Neural cell (in vitro differentiated cells): ENCODE measurements at regions not wholly inside any gene's neighbourhood (a gene's known extent, or its start where the extent isn't known, plus 50 kb on each side); places are given as distances from the start of the nearest gene placed in this dataset.

Experiments used
- H2AFZ ChIP-seq: fragments of 200-600, 300-800 bp; sonication (generic), shearing (Covaris generic); 2 replicates; pipeline ENCODE4 v1.6.0; 2014; ENCODE audit warnings: low read depth, mild to moderate bottlenecking, antibody characterized with exemption, low read length, moderate library complexity
- H3F3A ChIP-seq: fragments of 200-600 bp; shearing (Covaris generic); 2 replicates; pipeline ENCODE4 v1.6.1; 2016; ENCODE audit warnings: mild to moderate bottlenecking, moderate library complexity, mixed read lengths, antibody characterized with exemption, low read length; ENCODE audit not compliant: insufficient read depth, poor library complexity, severe bottlenecking
- H3K27ac ChIP-seq: fragments of 200-600, 300-800 bp; sonication (generic), shearing (Covaris generic); 2 replicates; pipeline ENCODE4 v1.5.1; 2014; ENCODE audit warnings: mild to moderate bottlenecking, low read length, moderate library complexity
- H3K27me3 ChIP-seq: fragments of 300-800, 200-600 bp; sonication (generic), shearing (Covaris generic); 2 replicates; pipeline ENCODE4 v1.6.0; 2014; ENCODE audit warnings: mild to moderate bottlenecking, low read depth, low read length, moderate library complexity; ENCODE audit not compliant: insufficient read depth
- H3K36me3 ChIP-seq: fragments of 300-800, 200-600 bp; sonication (generic), shearing (Covaris generic); 2 replicates; pipeline ENCODE4 v1.5.1; 2014; ENCODE audit warnings: mild to moderate bottlenecking, antibody characterized with exemption, low read length, moderate library complexity; ENCODE audit not compliant: insufficient read depth
- H3K4me2 ChIP-seq: fragments of 300-800, 200-600 bp; sonication (generic), shearing (Covaris generic); 2 replicates; pipeline ENCODE4 v1.6.0; 2014; ENCODE audit warnings: mild to moderate bottlenecking, low read length
- H3K4me3 ChIP-seq: fragments of 300-800, 200-600 bp; sonication (generic), shearing (Covaris generic); 2 replicates; pipeline ENCODE4 v1.5.1; 2014; ENCODE audit warnings: mild to moderate bottlenecking, low read length, moderate library complexity
- H3K79me2 ChIP-seq: fragments of 200-600 bp; shearing (Covaris generic); replicated peaks from 2 replicates; pipeline ENCODE4 v1.6.0; 2014; ENCODE audit warnings: mild to moderate bottlenecking, low read length, moderate library complexity; ENCODE audit not compliant: insufficient read depth
- H3K9ac ChIP-seq: fragments of 300-800, 200-600 bp; sonication (generic), shearing (Covaris generic); 2 replicates; pipeline ENCODE4 v1.6.1; 2016; ENCODE audit warnings: mild to moderate bottlenecking, low read length, mixed read lengths
- H3K9me2 ChIP-seq: fragments of 200-600 bp; shearing (Covaris generic); 2 replicates; pipeline ENCODE4 v1.6.1; 2016; ENCODE audit warnings: mild to moderate bottlenecking, low read length, mixed read lengths; ENCODE audit not compliant: insufficient read depth
- H3K9me3 ChIP-seq: fragments of 200-600, 300-800 bp; sonication (generic), shearing (Covaris generic); 2 replicates; pipeline ENCODE4 v1.6.1; 2016; ENCODE audit warnings: mild to moderate bottlenecking, mixed run types, low read length, moderate library complexity, mixed read lengths
- H4K20me1 ChIP-seq: fragments of 200-600 bp; shearing (Covaris generic); 2 replicates; pipeline ENCODE4 v1.6.1; 2016; ENCODE audit warnings: mild to moderate bottlenecking, mixed run types; ENCODE audit not compliant: insufficient read depth
- EP300 ChIP-seq: fragments of 450-650 bp; conservative IDR thresholded peaks from 2 replicates; pipeline ENCODE4 v1.6.1; 2014; ENCODE audit warnings: antibody characterized with exemption, mild to moderate bottlenecking, moderate library complexity; ENCODE audit not compliant: poor library complexity, severe bottlenecking
- EZH2 ChIP-seq: fragments of 200-600, 300-800 bp; shearing (Covaris generic), sonication (generic); IDR thresholded peaks from 2 replicates; pipeline ENCODE4 v1.6.1; 2014; ENCODE audit warnings: antibody characterized with exemption, low read length, borderline replicate concordance, mild to moderate bottlenecking; ENCODE audit not compliant: insufficient read depth, poor library complexity, severe bottlenecking
- MXI1 ChIP-seq: fragments of 450-650 bp; conservative IDR thresholded peaks from 2 replicates; pipeline ENCODE4 v1.6.1; 2014; ENCODE audit warnings: antibody characterized with exemption, mild to moderate bottlenecking; ENCODE audit not compliant: poor library complexity, severe bottlenecking
- POLR2AphosphoS5 ChIP-seq: IDR thresholded peaks from 2 replicates; pipeline ENCODE4 v1.6.1; 2012
- RAD21 ChIP-seq: fragments of 450-650 bp; conservative IDR thresholded peaks from 2 replicates; pipeline ENCODE4 v1.6.1; 2014; ENCODE audit warnings: antibody characterized with exemption, mild to moderate bottlenecking, moderate library complexity
- SMC3 ChIP-seq: fragments of 450-650 bp; conservative IDR thresholded peaks from 2 replicates; pipeline ENCODE4 v1.6.1; 2014; ENCODE audit warnings: antibody characterized with exemption, mild to moderate bottlenecking, moderate library complexity; ENCODE audit not compliant: poor library complexity
- TAF1 ChIP-seq: IDR thresholded peaks from 2 replicates; pipeline ENCODE4 v1.6.1; 2012; ENCODE audit warnings: low read depth
- TF ChIP-seq, protein P1 (sequence below): IDR thresholded peaks from 2 replicates; pipeline ENCODE4 v1.6.1; 2012; ENCODE audit warnings: borderline replicate concordance

DNA sequence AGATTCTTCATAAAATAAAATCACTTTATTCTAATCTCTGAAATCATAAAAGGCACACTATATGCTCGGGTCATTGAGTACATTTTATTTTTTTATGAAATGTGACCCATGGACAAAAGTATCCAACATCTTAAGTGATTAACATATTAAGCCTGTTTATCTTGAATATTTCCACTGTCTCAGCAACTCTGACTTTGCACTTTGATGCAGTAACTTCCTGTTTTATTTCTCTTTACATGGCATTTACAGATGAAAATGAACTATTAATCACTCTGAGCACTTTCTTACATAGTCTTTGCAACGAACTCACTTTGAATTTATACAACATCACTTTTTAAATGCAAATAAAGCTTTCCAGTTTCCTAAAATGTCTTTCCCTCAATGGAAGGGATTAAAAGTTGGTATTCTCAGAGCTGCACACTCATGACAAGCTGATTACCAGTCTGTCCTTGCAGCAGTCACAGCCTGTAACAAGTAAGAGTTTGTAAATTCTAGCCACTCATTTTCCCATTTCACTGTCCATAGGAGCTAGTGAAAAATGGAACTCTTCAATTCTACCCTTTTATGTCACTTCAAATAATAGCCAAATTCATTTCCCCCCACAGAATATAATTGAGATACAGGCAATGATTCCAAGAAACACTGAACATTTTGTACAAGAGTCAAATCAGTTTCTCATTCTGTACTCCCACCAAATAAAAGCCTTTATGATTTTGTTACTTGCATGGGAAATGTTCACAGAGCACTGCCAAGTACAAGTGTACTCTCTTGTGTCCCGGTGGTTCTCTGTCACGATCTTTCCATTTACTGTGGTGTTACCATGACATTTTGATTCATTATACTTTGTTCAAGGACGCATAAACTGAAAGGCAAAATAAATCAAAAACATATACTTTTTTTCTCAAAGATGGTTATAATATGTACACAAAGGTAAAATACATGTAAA, 1968.9 kb downstream of the PCDH9 start:
- Histone ChIP-seq H3K27me3 (no peaks in the 10 kb centered on the region), H3F3A (no peaks in the 10 kb centered on the region), H2AFZ (no peak overlapping the region), H4K20me1 (no peaks in the 10 kb centered on the region), H3K27ac (no peak overlapping the region), H3K9me3 (no peaks in the 10 kb centered on the region), H3K4me3 (no peak overlapping the region), H3K9me2 (no peaks in the 10 kb centered on the region), H3K36me3 (no peaks in the 10 kb centered on the region), H3K79me2 (no peaks in the 10 kb centered on the region), H3K9ac (no peak overlapping the region), H3K4me2 (no peak overlapping the region)
- TF ChIP-seq, protein P1, sequence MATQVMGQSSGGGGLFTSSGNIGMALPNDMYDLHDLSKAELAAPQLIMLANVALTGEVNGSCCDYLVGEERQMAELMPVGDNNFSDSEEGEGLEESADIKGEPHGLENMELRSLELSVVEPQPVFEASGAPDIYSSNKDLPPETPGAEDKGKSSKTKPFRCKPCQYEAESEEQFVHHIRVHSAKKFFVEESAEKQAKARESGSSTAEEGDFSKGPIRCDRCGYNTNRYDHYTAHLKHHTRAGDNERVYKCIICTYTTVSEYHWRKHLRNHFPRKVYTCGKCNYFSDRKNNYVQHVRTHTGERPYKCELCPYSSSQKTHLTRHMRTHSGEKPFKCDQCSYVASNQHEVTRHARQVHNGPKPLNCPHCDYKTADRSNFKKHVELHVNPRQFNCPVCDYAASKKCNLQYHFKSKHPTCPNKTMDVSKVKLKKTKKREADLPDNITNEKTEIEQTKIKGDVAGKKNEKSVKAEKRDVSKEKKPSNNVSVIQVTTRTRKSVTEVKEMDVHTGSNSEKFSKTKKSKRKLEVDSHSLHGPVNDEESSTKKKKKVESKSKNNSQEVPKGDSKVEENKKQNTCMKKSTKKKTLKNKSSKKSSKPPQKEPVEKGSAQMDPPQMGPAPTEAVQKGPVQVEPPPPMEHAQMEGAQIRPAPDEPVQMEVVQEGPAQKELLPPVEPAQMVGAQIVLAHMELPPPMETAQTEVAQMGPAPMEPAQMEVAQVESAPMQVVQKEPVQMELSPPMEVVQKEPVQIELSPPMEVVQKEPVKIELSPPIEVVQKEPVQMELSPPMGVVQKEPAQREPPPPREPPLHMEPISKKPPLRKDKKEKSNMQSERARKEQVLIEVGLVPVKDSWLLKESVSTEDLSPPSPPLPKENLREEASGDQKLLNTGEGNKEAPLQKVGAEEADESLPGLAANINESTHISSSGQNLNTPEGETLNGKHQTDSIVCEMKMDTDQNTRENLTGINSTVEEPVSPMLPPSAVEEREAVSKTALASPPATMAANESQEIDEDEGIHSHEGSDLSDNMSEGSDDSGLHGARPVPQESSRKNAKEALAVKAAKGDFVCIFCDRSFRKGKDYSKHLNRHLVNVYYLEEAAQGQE: no peak
- TF ChIP-seq EP300: no peak
- TF ChIP-seq TAF1: no peak
- no peak for TF ChIP-seq POLR2AphosphoS5
- no peak for TF ChIP-seq RAD21
- TF ChIP-seq SMC3: no peak
- no peak for TF ChIP-seq EZH2

DNA sequence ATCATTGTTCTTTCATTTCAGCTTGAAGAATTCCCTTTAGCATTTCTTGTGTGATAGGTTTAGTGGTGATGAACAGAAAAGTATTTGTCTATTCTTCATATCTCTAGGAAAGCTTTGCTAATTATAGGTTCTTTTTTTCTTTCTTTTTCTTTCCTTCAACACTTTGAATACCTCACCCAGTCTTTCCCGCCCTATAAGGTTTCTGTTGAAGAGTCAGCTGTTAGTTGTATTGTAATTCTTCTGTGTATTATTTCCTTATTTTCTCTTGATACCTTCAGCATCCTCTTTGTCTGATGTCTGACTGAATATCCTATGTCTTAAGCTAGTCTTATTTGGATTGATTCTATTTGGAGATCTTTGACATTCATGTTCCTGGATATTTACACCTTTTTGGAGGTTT, 1989.4 kb downstream of the PCDH9 start:
- no peaks in the 10 kb centered on the region for H3K36me3 ChIP-seq
- no peak overlapping the region for H2AFZ ChIP-seq
- no peak for TF ChIP-seq SMC3
- TF ChIP-seq RAD21: no peak
- TF ChIP-seq EP300: no peak
- H3K4me3 ChIP-seq: no peak overlapping the region
- no peaks in the 10 kb centered on the region for H3K9me2 ChIP-seq
- H3K27me3 ChIP-seq: no peaks in the 10 kb centered on the region
- H3K9me3 ChIP-seq: no peaks in the 10 kb centered on the region
- H3K79me2 ChIP-seq: no peaks in the 10 kb centered on the region
- no peaks in the 10 kb centered on the region for H4K20me1 ChIP-seq
- no peak overlapping the region for H3K4me2 ChIP-seq
- H3K9ac ChIP-seq: no peak overlapping the region
- no peaks in the 10 kb centered on the region for H3F3A ChIP-seq
- H3K27ac ChIP-seq: no peak overlapping the region

DNA sequence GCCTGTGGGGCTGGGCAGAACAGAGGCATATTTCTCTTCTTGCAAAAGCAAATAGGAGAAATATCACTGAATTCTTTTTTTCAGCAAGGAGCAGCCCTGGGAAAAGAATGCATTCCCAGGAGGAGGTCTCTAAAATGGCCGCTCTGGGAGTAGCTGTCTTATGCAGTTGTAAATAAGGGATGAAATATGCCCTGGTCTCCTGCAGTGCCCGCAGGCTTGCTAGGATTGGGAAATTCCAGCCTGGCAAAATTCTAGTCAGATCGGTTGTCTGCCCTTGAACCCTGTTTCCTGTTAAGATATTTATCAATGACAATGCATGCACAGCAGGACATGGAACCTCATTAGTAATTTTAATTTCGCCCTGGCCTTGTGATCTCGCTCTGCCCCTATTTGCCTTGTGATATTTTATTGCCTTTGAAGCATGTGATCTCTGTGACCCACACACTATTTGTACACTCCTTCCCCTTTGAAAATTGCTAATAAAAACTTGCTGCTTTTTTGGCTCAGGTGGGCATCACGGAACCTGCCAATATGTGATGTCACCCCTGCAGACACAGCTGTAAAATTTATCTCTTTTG, 1993.2 kb downstream of the PCDH9 start:
- Histone ChIP-seq H2AFZ (no peak overlapping the region), H3K9me3 (no peaks in the 10 kb centered on the region), H3K9me2 (no peaks in the 10 kb centered on the region), H3K79me2 (no peaks in the 10 kb centered on the region), H3K27ac (no peak overlapping the region), H3K36me3 (no peaks in the 10 kb centered on the region), H3K4me2 (no peak overlapping the region), H4K20me1 (no peaks in the 10 kb centered on the region), H3K4me3 (no peak overlapping the region), H3F3A (no peaks in the 10 kb centered on the region), H3K9ac (no peak overlapping the region), H3K27me3 (no peaks in the 10 kb centered on the region)
- TF ChIP-seq MXI1: no peak
